HPDE6-E6E7 (cell line): ENCODE measurements at regions not wholly inside any gene's neighbourhood (a gene's known extent, or its start where the extent isn't known, plus 50 kb on each side); places are given as distances from the start of the nearest gene placed in this dataset.

Source experiments
- DNase-seq: peaks from one replicate; pipeline ENCODE4 v3.0.0; 2011; ENCODE audit warnings: missing footprints; ENCODE audit errors: extremely low spot score

DNA sequence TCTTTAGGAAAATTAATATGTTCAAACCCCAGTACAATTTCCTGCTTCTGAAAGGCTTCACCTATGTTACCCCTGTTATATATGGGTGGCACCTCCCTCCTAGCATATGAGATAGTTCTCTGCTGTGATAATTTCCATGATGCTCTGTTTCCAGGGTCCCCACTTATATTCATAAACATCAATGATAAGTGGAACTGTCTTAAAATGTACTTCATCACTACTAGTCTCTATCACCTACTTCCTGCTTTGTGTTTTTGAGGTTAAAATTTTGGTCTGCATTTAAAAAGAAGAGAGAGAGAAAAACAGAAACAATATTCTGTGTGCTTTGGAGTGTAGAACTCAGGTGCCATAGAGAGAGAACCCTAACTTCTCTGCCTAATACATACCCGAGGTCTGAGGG, 234.7 kb downstream of the HTR1A start:
- DNase-seq, result no peak

- no peak for DNase-seq
Observed at GRCh38 chr5:63726496-63726895, 235.7 kb downstream of the HTR1A start.

- DNase-seq, result no peak
Observed at GRCh38 chr5:63719147-63719546, 243.1 kb downstream of the HTR1A start.

DNA sequence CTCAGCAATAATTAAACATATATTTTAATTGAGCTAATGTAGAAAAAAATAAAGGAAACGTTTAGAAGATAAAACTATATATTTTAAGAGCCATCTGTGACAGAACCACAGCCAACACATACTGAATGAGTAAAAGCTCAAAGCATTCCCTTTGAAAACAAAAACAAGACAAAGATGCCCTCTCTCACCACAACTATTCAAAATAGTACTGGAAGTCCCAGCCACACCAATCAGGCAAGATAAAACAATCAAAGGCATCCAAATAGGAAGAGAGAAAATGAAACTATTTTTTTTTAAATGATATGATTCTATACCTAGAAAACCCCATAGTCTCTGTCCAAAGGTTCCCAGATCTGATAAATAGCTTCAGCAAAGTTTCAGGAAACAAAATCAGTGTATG, 262.0 kb downstream of the HTR1A start:
- DNase-seq, result no peak

- DNase-seq, result no peak
Observed at GRCh38 chr5:63697811-63698210, 264.4 kb downstream of the HTR1A start.

- no peak for DNase-seq
Observed at GRCh38 chr5:63690546-63690945, 271.7 kb downstream of the HTR1A start.

- no peak for DNase-seq
Observed at GRCh38 chr5:63687854-63688516, 274.3 kb downstream of the HTR1A start.

DNA sequence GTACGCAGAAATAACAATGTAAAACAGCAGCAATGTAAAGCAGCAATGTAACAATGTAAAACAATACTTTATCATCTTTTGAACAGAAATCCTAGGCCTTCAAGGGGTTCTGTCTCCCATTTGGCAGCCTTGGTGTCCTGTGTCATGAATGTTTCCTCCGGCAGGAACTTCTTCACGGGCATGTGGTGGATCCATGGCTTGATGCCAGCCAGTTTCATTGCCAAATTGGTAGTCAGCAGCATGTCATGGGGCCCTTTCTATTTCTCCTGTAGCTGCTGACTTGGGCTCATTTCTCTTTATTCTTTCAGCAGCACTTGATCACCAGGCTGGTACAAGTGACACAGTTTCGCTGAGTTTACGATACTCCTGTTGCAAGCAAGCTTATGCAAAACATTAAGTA, 275.3 kb downstream of the HTR1A start:
- no peak for DNase-seq

DNA sequence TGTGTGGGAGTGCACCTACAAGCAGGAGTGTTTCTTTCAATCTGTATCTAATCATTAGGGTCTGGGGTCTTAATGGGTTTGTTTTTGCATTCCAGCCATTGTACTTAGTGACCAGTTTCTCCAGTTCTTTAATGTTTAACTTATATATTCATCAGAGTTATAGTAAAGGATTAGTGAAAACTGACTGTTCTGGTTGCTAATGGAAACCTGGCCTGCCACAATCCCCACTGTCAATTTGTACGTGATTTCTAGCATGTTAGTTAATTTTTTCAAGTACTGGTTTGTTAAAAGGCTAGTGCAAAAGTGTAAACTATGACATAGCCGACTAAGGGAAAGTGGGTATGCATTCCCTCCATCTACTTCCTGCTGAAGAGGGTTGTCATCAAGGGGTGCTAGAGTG, 276.1 kb downstream of the HTR1A start:
- DNase-seq, result no peak

- no peak for DNase-seq
Observed at GRCh38 chr5:63685454-63685853, 276.8 kb downstream of the HTR1A start.

DNA sequence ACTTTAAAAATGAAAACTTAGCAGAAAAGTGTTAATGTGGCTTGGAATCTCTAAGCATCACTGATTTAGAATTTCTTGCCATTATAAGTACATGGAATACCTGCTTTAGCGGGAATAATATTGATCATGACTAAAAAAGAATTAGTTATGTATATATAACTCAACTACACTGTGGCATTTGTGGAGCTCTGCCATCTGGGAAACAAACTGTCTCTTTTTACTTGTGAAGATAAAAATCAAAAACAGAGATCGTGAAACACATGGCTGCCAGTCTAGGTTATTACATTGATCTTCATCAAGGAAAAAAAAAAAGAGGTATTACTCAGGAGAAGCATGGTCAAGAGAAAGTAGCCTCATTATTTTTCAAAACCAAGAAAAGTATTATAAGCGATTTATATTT, 287.4 kb downstream of the HTR1A start:
- no peak for DNase-seq

GRCh38 chr5:63655043-63655442, 307.2 kb downstream of the HTR1A start:
- no peak for DNase-seq

GRCh38 chr5:63650581-63650980, 311.7 kb downstream of the HTR1A start:
- DNase-seq, result no peak

DNA sequence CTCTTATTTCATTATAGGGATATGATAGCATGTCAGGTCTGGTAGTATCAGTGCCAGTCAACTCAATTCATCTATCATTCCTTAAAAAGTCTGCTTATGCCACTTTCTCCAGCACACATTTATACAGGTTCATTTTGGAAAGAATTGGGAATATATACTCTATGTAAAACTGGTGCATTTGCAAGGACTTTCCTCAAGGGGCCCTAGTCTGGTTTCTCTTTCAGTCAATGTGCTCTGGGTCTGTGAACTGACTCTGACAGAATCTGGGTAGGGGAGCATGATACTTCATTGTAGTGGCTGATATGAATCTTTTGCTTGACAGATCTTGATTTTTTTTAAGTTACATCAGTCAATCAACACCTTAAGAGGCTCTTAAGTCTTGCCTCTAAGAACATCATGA, 313.9 kb downstream of the HTR1A start:
- no peak for DNase-seq

GRCh38 chr5:63629951-63630630, 332.2 kb downstream of the HTR1A start:
- no peak for DNase-seq

DNA sequence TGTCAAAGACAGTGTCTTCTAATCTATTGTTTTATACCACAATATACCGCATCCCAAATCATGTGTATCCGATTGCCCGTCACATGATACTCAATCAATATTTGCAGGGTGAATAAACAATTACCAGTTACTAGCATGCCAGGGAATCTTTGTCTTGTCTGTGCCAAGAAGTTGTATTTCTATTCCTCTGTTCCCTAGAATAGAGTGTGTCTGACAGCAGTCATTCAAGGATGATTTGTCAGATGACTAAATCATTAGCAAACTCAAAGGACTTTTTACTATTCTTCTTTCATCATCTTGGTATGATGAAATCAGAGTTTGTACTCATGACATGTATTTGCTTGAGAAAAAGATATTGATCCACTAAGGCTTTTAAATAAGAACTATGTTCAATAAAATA, 348.8 kb downstream of the HTR1A start:
- no peak for DNase-seq

DNA sequence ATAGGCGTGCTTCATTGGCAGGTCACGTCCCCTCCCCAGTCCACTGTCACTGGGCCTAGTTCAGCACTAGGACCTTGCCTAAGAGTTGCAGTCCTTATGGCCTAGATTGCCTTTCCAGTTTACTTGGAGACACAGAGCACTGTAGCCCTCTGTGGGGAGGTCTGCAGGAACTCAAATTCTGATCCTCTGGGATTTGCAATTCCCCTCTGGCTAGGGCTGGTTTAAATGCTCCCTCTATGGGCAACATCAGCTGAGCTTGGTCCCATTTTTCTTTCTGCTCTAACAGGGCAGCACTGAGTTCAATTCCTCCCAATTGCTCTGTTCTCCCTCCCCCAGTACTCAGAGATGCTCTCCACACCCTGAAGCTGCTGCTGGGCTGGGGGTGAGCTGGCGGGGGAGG, 358.2 kb downstream of the HTR1A start:
- no peak for DNase-seq

DNA sequence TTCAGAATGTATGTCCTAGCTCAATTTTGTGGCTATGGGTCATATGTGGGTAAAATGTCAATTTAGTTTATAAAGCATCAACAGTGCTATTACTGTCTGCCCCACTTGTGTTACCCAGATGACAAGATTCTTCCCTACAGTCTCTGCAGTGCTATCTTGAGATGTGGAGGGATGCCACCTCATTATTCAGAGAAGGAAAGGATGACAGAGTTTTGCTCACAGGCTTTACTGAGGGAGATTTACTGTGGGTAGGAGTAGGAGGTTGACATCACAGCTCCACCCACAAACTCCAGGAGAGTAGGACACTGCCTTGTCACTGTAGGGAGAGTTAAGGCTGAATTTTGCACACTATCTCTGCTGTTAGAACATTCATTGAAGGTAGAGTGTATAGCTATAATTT, 359.3 kb downstream of the HTR1A start:
- DNase-seq, result no peak

DNA sequence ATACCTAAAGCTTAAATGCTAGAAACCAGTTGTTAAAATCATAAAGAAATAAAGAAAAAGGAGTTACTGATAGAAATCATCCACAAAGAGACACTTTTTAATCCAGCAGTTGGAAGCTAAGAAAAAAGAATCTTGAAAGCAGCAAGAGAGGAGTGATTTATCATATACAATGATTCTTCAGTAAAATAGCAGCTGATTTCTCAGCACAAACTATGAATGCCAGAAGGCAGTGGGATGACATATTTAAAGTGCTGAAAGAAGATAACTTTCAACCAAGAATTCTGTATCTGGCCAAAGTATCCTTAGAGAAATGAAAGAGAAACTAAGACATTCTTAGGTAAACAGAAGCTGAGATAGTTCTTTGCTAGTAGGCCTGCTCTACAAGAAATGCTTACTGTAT, 366.0 kb downstream of the HTR1A start:
- no peak for DNase-seq

GRCh38 chr5:63573380-63573779, 388.9 kb downstream of the HTR1A start:
- no peak for DNase-seq

- no peak for DNase-seq
Observed at GRCh38 chr5:63572740-63573139, 389.5 kb downstream of the HTR1A start.

GRCh38 chr5:63570752-63571151, 391.5 kb downstream of the HTR1A start:
- DNase-seq, result no peak

DNA sequence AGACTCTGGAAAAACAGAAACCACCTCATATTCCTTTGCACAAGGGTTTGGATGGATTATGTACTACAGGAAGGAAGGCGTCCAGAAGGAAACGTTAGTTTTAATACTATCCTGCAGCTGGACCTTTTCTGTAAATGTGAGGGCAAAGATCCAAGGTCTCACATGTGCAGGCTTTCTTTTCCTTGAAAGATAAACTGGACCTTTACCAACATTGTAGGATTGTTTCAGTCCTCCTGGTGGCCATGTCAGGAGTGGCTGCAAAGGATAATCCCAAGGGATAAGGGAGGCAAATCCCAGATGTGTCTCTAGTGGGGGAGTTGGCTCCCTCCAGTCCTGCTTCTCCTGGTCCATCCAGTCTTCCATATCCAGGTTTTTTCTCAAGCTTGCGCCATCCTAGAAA, 397.5 kb downstream of the HTR1A start:
- DNase-seq, result no peak
